ENCODE measurements at regions not wholly inside any gene's neighbourhood (a gene's known extent, or its start where the extent isn't known, plus 50 kb on each side); places are given as distances from the start of the nearest gene placed in this dataset.

GRCh38 chr9:11894136-11894535 lies 799.0 kb upstream of the TYRP1 start:
- no peak for TF ChIP-seq CTCF (IDR thresholded peaks at IDR 0.05; ENCODE audit: insufficient read depth, low read depth, low read length)
- no peak overlapping the region for H3K4me3 ChIP-seq (ENCODE audit: low read depth, low read length)
- no peak for DNase-seq (ENCODE audit: low read depth)

DNA sequence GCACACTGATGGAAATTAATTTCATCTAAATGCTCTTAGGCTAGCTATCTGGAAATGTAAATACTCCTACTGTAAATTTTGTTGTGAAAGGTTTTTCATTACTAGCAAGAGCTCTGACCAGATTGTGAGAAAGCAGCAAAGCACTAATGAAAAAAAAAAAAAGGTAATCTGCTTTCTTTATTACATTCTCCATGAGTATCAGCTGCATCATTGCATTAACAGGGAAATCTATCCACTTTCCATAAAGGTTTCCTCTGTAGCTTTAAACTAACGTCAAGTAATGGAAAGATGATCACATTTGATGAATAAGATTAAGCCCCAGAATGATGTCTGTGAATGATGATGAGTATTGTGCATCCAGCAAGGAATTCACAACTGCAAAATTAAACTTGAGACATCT lies 790.6 kb upstream of the TYRP1 start:
- H3K4me3 ChIP-seq (ENCODE audit: low read depth, low read length): no peak overlapping the region
- no peak for DNase-seq (ENCODE audit: low read depth)
- no peak for TF ChIP-seq CTCF (IDR thresholded peaks at IDR 0.05; ENCODE audit: insufficient read depth, low read depth, low read length)

GRCh38 chr9:11915699-11916098 lies 777.5 kb upstream of the TYRP1 start:
- no peak for DNase-seq (ENCODE audit: low read depth)
- H3K4me3 ChIP-seq (ENCODE audit: low read depth, low read length): no peak overlapping the region
- TF ChIP-seq CTCF (IDR thresholded peaks at IDR 0.05; ENCODE audit: insufficient read depth, low read depth, low read length): no peak

DNA sequence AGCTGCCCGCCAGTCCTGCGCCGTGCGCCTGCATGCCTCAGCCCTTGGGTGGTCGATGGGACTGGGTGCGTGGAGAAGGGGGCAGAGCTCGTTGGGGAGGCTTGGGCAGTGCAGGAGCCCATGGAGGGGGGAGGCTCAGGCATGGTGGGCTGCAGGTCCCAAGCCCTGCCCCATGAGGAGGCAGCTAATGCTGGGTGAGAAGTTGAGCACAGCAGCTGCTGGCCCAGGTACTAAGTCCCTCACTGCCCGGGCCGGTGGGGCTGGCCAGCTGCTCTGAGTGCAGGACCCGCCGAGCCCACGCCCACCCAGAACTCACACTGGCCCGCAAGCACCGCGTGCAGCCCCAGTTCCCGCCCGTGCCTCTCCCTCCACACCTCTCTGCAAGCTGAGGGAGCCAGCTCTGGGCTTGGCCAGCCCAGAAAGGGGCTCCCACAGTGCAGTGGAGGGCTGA lies 764.3 kb upstream of the TYRP1 start:
- no peak for TF ChIP-seq CTCF (IDR thresholded peaks at IDR 0.05; ENCODE audit: insufficient read depth, low read depth, low read length)
- DNase-seq (ENCODE audit: low read depth): no peak
- H3K4me3 ChIP-seq (ENCODE audit: low read depth, low read length): no peak overlapping the region

GRCh38 chr9:11931109-11931508 lies 762.1 kb upstream of the TYRP1 start:
- no peak overlapping the region for H3K4me3 ChIP-seq (ENCODE audit: low read depth, low read length)
- DNase-seq (ENCODE audit: low read depth): no peak
- TF ChIP-seq CTCF (IDR thresholded peaks at IDR 0.05; ENCODE audit: insufficient read depth, low read depth, low read length): no peak

DNA sequence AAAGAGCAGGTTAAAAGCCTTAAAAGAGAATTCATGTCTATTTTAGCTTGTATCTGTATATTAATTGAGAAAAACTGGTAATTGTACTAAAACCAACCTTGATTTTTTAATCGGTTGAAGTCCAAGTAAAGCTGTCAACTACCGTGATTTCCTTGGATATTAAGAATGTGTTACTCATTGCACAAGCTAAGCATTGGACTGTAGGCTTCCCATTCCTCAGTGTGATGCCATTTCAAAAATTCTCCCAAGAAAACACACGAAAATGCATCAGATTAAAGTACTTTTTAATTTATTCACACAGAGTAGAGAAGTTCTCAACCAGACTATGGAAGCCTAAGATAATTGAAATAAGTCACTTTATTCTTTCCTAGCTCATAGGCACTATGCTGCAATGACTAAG lies 761.4 kb upstream of the TYRP1 start:
- no peak for TF ChIP-seq CTCF (IDR thresholded peaks at IDR 0.05; ENCODE audit: insufficient read depth, low read depth, low read length)
- no peak for DNase-seq (ENCODE audit: low read depth)
- H3K4me3 ChIP-seq (ENCODE audit: low read depth, low read length): no peak overlapping the region

GRCh38 chr9:11933926-11934325 lies 759.3 kb upstream of the TYRP1 start:
- no peak for TF ChIP-seq CTCF (IDR thresholded peaks at IDR 0.05; ENCODE audit: insufficient read depth, low read depth, low read length)
- H3K4me3 ChIP-seq (ENCODE audit: low read depth, low read length): no peak overlapping the region
- peak; percentile 18 for DNase-seq (ENCODE audit: low read depth)
